Kidney (tissue), 13 donors: ENCODE measurements at regions not wholly inside any gene's neighbourhood (a gene's known extent, or its start where the extent isn't known, plus 50 kb on each side); places are given as distances from the start of the nearest gene placed in this dataset.

Experiments
- DNase-seq, 5 donors: peaks; one replicate each; pipeline ENCODE4 v3.0.0-alpha.2; 2013 to 2020
- FAIRE-seq: peaks from 2 replicates; lab custom pipeline; 2012; peaks lifted over from hg19 to GRCh38; lab: Jason Lieb, UNC
- H3K27ac ChIP-seq, 2 donors: one replicate each; pipeline ENCODE4 v1.7.0; 2013; ENCODE audit warnings: low read depth in 2 of 2, low read length in 2 of 2, inconsistent platforms in 1 of 2
- H3K27me3 ChIP-seq: one replicate; pipeline ENCODE4 v1.7.1; 2013; ENCODE audit warnings: low read length, inconsistent platforms; ENCODE audit not compliant: control insufficient read depth, insufficient read depth
- H3K36me3 ChIP-seq, 3 donors: one replicate each; pipeline versions ENCODE4 v1.7.0 to v1.7.1; 2013; ENCODE audit warnings: low read length in 3 of 3, control low read depth in 1 of 3, inconsistent platforms in 1 of 3; ENCODE audit not compliant: insufficient read depth in 3 of 3, control insufficient read depth in 2 of 3
- H3K4me1 ChIP-seq, 3 donors: one replicate each; pipeline versions ENCODE4 v1.7.0 to v1.7.1; 2013; ENCODE audit warnings: low read length in 3 of 3, inconsistent platforms in 1 of 3, low read depth in 1 of 3; ENCODE audit not compliant: control insufficient read depth in 2 of 3, insufficient read depth in 2 of 3
- H3K4me3 ChIP-seq, 3 donors: one replicate each; pipeline versions ENCODE4 v1.7.0 to v1.8.1; 2013; ENCODE audit warnings: low read length in 3 of 3, control low read depth in 1 of 3, inconsistent platforms in 1 of 3
- H3K9ac ChIP-seq, 3 donors: one replicate each; pipeline versions ENCODE4 v1.7.0 to v1.7.1; 2013; ENCODE audit warnings: low read length in 3 of 3, control low read depth in 1 of 3, inconsistent platforms in 1 of 3
- H3K9me3 ChIP-seq, 3 donors: one replicate each; pipeline versions ENCODE4 v1.7.0 to v1.7.1; 2013; ENCODE audit warnings: low read length in 3 of 3, control low read depth in 1 of 3, inconsistent platforms in 1 of 3; ENCODE audit not compliant: control insufficient read depth in 2 of 3, insufficient read depth in 1 of 3
- intact Hi-C: fragments of 100-400 bp; cut with DNase I; formaldehyde crosslinking; loops from one replicate; pipeline ENCODE4 v1.11.1; 2022
- TF ChIP-seq, protein P1 (sequence below): IDR thresholded peaks from 3 replicates; pipeline ENCODE4 v1.5.1; 2012; ENCODE audit warnings: mild to moderate bottlenecking, moderate library complexity, borderline replicate concordance; ENCODE audit not compliant: insufficient read depth; ENCODE audit errors: extremely low read depth
- donor health status: control.
- donor health status: control.
- donor health status: control.
- donor health status: control.
- donor health status: control.
- donor health status: DM: yes; HTN: yes; CAD: no.
- donor health status: Normal renal cell carcinoma (clear cell type).

- no peak for DNase-seq
- TF ChIP-seq, protein P1, sequence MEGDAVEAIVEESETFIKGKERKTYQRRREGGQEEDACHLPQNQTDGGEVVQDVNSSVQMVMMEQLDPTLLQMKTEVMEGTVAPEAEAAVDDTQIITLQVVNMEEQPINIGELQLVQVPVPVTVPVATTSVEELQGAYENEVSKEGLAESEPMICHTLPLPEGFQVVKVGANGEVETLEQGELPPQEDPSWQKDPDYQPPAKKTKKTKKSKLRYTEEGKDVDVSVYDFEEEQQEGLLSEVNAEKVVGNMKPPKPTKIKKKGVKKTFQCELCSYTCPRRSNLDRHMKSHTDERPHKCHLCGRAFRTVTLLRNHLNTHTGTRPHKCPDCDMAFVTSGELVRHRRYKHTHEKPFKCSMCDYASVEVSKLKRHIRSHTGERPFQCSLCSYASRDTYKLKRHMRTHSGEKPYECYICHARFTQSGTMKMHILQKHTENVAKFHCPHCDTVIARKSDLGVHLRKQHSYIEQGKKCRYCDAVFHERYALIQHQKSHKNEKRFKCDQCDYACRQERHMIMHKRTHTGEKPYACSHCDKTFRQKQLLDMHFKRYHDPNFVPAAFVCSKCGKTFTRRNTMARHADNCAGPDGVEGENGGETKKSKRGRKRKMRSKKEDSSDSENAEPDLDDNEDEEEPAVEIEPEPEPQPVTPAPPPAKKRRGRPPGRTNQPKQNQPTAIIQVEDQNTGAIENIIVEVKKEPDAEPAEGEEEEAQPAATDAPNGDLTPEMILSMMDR, result no peak
- no peak overlapping the region for H3K9ac ChIP-seq
These were observed 110.8 kb downstream of the ADRB2 start for GRCh38 chr5:148937239-148937638.

DNA sequence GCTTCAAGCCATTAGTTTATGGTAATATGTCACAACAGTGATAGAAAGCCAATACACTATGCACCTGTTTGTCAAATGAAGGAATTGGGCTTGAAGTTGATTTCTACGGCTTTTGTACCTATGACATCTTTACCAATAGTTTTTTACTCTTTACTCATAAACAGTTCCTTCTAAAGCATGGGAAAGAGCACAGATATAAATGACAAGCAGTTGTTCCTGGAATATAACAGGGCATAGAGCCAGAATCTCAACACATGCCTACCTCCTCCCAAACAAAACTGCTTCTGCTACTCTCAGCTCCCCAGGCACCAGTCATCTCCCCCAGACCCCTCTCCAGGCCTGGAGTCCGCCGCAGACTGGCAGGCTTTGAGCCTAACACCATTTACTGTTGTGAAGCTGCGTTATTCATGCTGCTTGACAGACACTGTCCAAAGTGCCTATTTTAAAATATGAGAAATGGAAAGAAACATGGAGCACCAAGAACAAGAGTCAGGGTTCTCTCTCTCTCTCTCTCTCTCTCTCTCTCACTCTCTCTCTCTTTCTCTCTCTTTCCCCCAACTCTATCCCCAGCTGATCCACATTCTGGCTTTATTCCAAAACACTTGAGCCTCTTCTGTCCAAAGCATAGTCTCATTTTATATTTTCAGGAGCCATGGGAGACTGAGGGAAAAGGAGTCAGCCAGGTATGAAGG, 111.6 kb downstream of the ADRB2 start:
- H3K4me1 ChIP-seq, result no peaks in the 10 kb centered on the region
- H3K27ac ChIP-seq, result no peak overlapping the region
- DNase-seq (no peak), FAIRE-seq (no peak)
- no peaks in the 10 kb centered on the region for H3K9me3 ChIP-seq
- intact Hi-C loops, result no loop called here
- H3K36me3 ChIP-seq, result no peaks in the 10 kb centered on the region
- TF ChIP-seq, protein P1, result no peak
- H3K27me3 ChIP-seq, result no peaks in the 10 kb centered on the region
- no peak overlapping the region for H3K4me3 ChIP-seq
- no peak overlapping the region for H3K9ac ChIP-seq

More at GRCh38 chr5:148937239-148937638, 110.8 kb downstream of the ADRB2 start:
- Histone ChIP-seq H3K4me3 (no peak overlapping the region), H3K9me3 (no peaks in the 10 kb centered on the region), H3K27me3 (no peaks in the 10 kb centered on the region), H3K36me3 (no peaks in the 10 kb centered on the region), H3K27ac (no peak overlapping the region), H3K4me1 (no peaks in the 10 kb centered on the region)
- FAIRE-seq, result no peak
- intact Hi-C loops, result no loop called here

- Histone ChIP-seq H3K4me3 (no peak overlapping the region), H3K27ac (no peak overlapping the region), H3K36me3 (no peaks in the 10 kb centered on the region), H3K9me3 (no peaks in the 10 kb centered on the region), H3K4me1 (no peaks in the 10 kb centered on the region), H3K27me3 (no peaks in the 10 kb centered on the region), H3K9ac (no peak overlapping the region)
- TF ChIP-seq, protein P1, result no peak
- DNase-seq (no peak), FAIRE-seq (no peak)
- intact Hi-C loops, result no loop called here
These were observed 112.1 kb downstream of the ADRB2 start for GRCh38 chr5:148938522-148938882.

DNA sequence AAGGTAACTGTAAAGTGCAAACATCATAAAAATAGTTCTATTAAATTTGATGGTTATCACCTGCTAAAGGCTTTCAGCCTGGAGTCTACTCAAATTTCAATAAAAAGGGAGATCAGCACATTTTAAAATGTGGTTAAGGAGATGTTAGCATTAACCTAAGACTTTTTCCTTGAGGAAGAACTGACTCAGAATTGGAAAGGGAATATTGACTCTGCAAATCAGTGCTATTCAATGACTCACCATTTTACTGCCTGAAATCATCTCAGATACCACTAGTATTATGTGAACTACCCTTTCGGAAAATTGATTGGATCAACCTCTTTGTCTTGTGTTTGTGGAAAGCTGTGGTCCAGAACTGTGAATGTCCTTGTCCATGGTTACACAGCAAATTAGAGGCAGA, 113.3 kb downstream of the ADRB2 start:
- Histone ChIP-seq H3K4me3 (no peak overlapping the region), H3K27me3 (no peaks in the 10 kb centered on the region), H3K9me3 (no peaks in the 10 kb centered on the region), H3K9ac (no peak overlapping the region), H3K36me3 (no peaks in the 10 kb centered on the region), H3K27ac (no peak overlapping the region), H3K4me1 (no peaks in the 10 kb centered on the region)
- intact Hi-C loops, result no loop called here
- TF ChIP-seq, protein P1, result no peak
- FAIRE-seq (no peak), DNase-seq (no peak)
